Fibroblast of the aortic adventitia (primary cell): ENCODE measurements at regions not wholly inside any gene's neighbourhood (a gene's known extent, or its start where the extent isn't known, plus 50 kb on each side); places are given as distances from the start of the nearest gene placed in this dataset.

ENCODE experiments used
- DNase-seq: peaks from one replicate; pipeline ENCODE4 v3.0.0-alpha.2; 2010; ENCODE audit warnings: low read depth
- H3K4me3 ChIP-seq: 2 replicates; pipeline ENCODE4 v1.5.1; 2011; ENCODE audit warnings: low read depth, mild to moderate bottlenecking, control low read depth, low read length, moderate library complexity
- TF ChIP-seq, protein P1 (sequence below): IDR thresholded peaks from 2 replicates; pipeline ENCODE4 v1.5.1; 2011; ENCODE audit warnings: mild to moderate bottlenecking, low read length, control low read depth, inconsistent platforms; ENCODE audit not compliant: insufficient read depth

DNA sequence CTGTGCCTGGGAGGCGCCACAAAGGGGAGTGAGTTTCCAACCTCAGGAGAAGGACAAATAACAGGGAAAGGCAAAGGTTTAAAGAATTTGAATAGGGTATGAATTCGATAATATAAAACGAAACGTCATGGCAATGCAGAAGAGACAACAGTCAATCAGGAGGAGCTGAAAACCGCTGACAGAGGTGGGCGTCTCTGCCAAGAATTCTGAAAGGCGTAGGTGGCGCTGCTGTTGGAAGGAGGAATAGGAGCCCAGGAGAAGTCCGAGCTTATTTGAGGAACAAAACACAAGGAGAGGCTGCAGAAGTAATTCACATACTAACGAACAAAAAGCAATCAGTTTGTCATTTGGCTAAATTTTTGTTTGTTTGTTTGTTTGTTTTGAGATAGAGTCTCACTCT, 485.8 kb upstream of the POU3F3 start:
- TF ChIP-seq, protein P1, sequence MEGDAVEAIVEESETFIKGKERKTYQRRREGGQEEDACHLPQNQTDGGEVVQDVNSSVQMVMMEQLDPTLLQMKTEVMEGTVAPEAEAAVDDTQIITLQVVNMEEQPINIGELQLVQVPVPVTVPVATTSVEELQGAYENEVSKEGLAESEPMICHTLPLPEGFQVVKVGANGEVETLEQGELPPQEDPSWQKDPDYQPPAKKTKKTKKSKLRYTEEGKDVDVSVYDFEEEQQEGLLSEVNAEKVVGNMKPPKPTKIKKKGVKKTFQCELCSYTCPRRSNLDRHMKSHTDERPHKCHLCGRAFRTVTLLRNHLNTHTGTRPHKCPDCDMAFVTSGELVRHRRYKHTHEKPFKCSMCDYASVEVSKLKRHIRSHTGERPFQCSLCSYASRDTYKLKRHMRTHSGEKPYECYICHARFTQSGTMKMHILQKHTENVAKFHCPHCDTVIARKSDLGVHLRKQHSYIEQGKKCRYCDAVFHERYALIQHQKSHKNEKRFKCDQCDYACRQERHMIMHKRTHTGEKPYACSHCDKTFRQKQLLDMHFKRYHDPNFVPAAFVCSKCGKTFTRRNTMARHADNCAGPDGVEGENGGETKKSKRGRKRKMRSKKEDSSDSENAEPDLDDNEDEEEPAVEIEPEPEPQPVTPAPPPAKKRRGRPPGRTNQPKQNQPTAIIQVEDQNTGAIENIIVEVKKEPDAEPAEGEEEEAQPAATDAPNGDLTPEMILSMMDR = no peak
- no peak for DNase-seq
- no peak overlapping the region for H3K4me3 ChIP-seq

DNA sequence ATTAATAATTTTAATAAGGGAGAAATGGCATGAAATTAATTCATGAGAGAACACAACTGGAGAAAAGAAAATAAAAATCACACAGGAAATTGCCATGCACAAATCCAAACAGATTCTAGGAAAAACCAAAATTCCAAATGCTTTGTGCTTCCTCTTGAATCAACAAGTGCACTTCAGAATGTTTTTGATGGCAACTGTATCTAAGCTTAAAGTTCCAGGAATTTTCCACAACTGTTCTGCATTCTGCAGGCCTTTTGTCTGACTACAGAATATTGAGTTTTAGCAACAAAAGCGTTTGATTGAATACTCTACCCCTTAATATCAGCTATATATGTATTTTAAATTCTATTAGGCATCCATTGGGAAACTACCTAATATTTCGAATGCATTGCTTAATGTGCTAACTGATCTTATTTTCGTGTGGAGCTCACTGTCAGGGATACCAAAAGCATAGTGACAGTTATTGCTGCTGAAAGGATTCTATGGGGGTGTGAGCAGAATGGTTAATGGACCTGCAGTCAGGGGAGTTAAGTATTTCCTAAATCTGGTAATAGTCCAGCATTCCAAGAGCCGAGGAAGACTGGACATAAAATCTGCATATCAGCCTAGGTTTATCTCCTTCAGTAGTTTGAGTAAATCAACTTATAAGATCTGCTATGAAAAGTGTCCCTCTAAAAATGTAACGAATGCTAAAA, 482.7 kb upstream of the POU3F3 start:
- TF ChIP-seq, protein P1 = no peak
- no peak overlapping the region for H3K4me3 ChIP-seq
- DNase-seq = no peak

DNA sequence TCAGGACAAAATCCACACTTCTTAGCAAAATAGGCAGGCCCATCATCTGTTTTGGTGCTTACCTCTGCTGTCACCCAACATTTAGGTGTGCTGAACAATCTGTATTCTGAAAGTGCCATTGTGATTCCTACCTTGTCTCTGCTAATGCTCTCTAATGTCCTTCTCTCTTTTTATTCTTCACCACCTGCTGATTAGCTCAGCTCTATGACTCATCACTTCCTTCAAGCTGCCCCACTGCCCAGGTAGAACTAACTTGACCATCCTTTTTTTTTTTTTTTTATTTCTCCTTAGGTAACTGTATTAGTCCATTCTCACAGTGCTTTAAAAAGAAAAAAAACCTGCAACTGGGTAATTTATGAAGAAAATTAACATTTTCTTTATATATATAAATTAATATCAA, 478.7 kb upstream of the POU3F3 start:
- TF ChIP-seq, protein P1 = no peak
- H3K4me3 ChIP-seq = no peak overlapping the region
- DNase-seq = no peak

DNA sequence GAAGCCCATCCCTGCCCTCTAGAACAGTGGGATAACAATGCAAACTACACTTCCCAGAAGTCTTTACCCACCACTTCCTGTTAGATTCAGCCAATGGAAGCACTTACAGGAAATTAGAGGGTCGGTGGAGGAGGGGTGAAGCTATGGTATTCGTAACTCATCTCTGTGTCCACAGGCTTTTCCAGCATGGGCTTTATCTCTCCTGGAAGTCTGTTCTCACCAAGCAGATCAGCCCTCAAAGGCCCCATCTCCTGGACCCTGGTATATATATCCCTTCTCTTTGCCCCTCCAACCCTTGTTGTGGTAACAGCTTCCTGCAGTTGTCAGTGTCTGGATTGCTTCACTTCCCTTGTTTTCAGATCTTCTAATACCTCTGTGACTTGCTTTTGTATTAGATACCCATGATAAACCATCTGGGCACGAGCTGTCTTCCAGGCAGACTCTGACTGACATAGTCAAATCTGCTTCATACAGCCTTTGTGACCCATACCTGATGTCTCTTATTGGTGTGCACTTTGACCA, 475.0 kb upstream of the POU3F3 start:
- TF ChIP-seq, protein P1 = no peak
- no peak for DNase-seq
- H3K4me3 ChIP-seq = no peak overlapping the region

DNA sequence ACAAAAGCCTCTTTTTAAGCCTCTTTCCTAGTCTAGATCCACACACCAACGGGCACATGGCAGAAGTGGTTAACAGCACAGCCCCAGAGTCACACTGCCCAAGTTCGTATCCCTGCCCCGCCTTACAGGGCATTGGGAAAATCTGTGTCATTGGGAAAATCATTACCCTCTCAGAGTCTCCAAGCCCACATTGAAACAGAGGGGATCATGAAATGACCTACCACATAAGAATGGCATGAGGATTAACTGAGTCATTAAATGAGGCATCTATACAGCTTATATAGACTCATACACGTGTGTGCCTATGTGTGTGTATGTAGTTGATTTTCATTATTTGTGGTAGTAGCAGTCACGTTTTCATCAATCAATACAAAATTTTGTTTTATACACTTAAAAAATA, 469.0 kb upstream of the POU3F3 start:
- no peak overlapping the region for H3K4me3 ChIP-seq
- TF ChIP-seq, protein P1 = no peak
- no peak for DNase-seq

DNA sequence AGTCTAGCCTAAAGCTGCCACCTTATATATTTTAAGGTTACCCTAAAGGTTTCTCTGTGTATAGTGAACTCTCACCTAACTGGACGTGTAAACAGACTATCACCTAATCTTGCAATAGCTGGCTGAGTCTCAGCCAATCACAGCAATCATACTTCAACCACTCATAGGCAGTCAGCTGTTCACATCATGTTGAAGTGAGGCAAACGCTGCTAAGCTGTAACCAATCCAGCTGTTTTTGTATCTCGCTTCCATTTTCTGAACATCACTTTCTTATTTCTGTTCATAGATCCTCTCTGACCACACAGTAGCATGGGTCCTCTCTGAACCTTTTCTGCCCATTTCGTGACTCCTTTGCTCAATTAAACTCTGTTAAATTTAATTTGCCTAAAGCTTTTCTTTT, 468.2 kb upstream of the POU3F3 start:
- no peak overlapping the region for H3K4me3 ChIP-seq
- TF ChIP-seq, protein P1 = no peak
- DNase-seq = no peak

DNA sequence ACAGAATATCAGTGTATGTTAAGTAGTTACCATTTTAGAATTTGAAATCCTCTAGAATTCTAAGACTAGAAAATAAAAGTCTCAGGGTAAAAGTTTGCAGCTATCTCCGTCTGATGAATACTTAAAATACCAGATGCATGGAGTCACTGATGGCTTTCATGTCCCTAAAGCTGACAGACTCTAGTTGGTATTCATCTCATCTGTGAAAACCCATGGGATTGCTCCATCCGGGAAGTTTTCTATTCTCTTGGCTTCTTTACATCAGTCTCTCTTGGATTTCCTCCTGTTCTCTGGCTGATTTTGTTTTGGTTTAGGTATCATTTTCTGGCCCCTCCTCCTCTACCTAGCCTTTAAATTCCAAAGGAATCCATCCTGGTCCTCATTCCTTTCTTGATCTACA, 465.6 kb upstream of the POU3F3 start:
- no peak for DNase-seq
- H3K4me3 ChIP-seq = no peak overlapping the region
- TF ChIP-seq, protein P1 = no peak
